Mesothelial cell of epicardium (in vitro differentiated cells): ENCODE measurements at regions not wholly inside any gene's neighbourhood (a gene's known extent, or its start where the extent isn't known, plus 50 kb on each side); places are given as distances from the start of the nearest gene placed in this dataset.

Experiments used
- DNase-seq, 2 experiments: peaks; one replicate each; pipeline ENCODE4 v3.0.0; 2021; ENCODE audit warnings: low spot score in 2 of 2; ENCODE audit not compliant: unreplicated experiment in 2 of 2
- H3K27ac Mint-ChIP-seq: 2 replicates; pipeline ENCODE4 v1.8.0; 2021; ENCODE audit warnings: mixed read lengths
- H3K27me3 Mint-ChIP-seq: 2 replicates; pipeline ENCODE4 v1.8.0; 2021; ENCODE audit warnings: low read depth, mixed read lengths
- H3K36me3 Mint-ChIP-seq: 2 replicates; pipeline ENCODE4 v1.8.0; 2021; ENCODE audit warnings: mixed read lengths
- H3K4me1 Mint-ChIP-seq: 2 replicates; pipeline ENCODE4 v1.8.0; 2021; ENCODE audit warnings: mixed read lengths
- H3K4me3 Mint-ChIP-seq: 2 replicates; pipeline ENCODE4 v1.8.0; 2021; ENCODE audit warnings: mild to moderate bottlenecking, moderate library complexity, mixed read lengths
- H3K9me3 Mint-ChIP-seq: 2 replicates; pipeline ENCODE4 v1.8.0; 2021; ENCODE audit warnings: mixed read lengths
- CTCF ChIP-seq: fragments of 200-600 bp; sonication (generic); IDR thresholded peaks from one replicate; pipeline ENCODE4 v1.5.0; 2021; ENCODE audit warnings: antibody characterized with exemption; ENCODE audit not compliant: unreplicated experiment

DNA sequence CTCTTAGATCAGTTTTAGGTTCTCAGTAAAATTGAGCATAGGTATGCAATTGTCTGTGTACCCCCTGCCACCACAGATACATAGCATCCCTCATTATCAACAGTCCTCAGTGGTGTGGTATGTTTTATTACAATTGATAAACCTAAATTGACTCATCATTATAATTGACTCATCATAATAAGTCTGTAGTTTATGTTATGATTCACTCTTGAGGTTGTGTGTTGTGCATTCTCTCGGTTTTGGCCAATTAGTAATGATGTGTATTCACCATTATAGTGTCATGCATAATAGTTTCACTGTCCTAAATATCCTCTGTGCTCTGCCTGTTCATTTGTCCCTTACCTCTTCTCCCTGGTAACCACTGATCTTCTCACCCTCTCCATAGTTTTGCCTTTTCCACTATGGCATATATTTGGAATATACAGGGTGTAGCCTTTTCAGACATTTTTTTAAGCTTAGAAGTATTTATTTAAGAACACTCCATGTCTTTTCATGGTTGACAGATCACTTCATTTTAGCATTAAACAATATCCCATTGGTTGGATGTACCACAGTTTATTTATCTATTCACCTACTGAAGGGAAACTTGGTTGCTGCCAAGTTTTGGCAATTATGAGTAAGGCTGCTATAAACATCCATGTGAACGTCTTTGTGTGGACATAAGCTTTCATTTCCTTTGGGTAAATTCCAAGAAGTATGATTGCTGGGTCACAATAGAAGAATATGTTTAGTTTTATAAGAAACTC is 1620.6 kb upstream of the MIR17HG start:
- DNase-seq, result no peak
- no peaks in the 10 kb centered on the region for H3K27me3 Mint-ChIP-seq
- H3K27ac Mint-ChIP-seq, result no peak overlapping the region
- no peak for TF ChIP-seq CTCF
- H3K4me3 Mint-ChIP-seq, result no peak overlapping the region
- H3K4me1 Mint-ChIP-seq, result no peaks in the 10 kb centered on the region
- peaks cover 18% of the 10 kb centered on the region for H3K9me3 Mint-ChIP-seq
- H3K36me3 Mint-ChIP-seq, result no peaks in the 10 kb centered on the region

- Mint-ChIP-seq H3K27me3 (peaks cover 3% of the 10 kb centered on the region), H3K27ac (peak overlapping the region; percentile 37), H3K9me3 (peaks cover 15% of the 10 kb centered on the region), H3K36me3 (no peaks in the 10 kb centered on the region), H3K4me3 (no peak overlapping the region), H3K4me1 (peaks cover 22% of the 10 kb centered on the region)
- no peak for TF ChIP-seq CTCF
- DNase-seq, result no peak
Observed at GRCh38 chr13:89733829-89734228, 1613.7 kb upstream of the MIR17HG start.

DNA sequence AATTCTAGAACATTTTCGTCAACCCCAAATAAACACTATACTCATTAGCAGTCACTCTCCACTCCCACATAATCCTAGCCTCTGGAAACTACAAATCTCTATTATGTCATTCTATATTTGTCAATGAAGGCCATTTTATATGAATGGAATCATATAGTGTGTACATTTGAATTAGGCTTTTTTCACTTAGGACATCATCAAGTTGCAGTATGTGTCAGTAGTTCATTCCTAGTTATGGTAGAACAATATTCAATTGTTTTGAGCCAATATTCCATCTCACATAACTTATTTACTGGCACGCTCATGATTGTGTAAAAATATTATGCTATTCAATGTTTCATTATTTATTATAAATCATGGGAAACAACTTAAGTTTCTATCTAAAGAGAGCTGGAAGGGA is 1610.4 kb upstream of the MIR17HG start:
- no peak for TF ChIP-seq CTCF
- Mint-ChIP-seq H3K36me3 (no peaks in the 10 kb centered on the region), H3K27ac (no peak overlapping the region), H3K4me1 (peaks cover 22% of the 10 kb centered on the region), H3K4me3 (no peak overlapping the region), H3K9me3 (peaks cover 15% of the 10 kb centered on the region), H3K27me3 (peaks cover 3% of the 10 kb centered on the region)
- no peak for DNase-seq

DNA sequence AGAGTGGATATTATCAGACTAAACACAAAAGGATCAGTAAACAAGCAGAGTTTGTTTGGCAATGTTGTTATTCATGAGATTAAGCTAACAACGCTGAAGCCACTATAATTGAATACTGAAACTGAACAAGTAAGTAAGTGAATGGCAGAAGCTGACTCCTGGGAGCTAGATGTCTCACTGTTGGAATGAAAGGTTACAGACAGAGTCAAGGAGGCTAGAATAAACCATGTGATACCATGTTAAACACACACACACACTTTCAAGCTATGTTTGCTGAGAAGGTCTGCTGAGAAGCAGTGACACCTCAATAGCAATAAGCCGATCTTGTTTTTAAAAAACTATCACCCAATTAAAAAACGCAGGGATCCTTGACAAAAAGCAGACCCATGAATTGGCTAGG is 1609.4 kb upstream of the MIR17HG start:
- no peaks in the 10 kb centered on the region for H3K36me3 Mint-ChIP-seq
- TF ChIP-seq CTCF, result no peak
- H3K27ac Mint-ChIP-seq, result peak overlapping the region; percentile 54
- peaks cover 12% of the 10 kb centered on the region for H3K9me3 Mint-ChIP-seq
- H3K27me3 Mint-ChIP-seq, result peaks cover 3% of the 10 kb centered on the region
- no peak for DNase-seq
- peaks cover 22% of the 10 kb centered on the region for H3K4me1 Mint-ChIP-seq
- H3K4me3 Mint-ChIP-seq, result no peak overlapping the region

GRCh38 chr13:89740994-89741685 is 1606.3 kb upstream of the MIR17HG start:
- Mint-ChIP-seq H3K27ac (no peak overlapping the region), H3K36me3 (no peaks in the 10 kb centered on the region), H3K9me3 (no peaks in the 10 kb centered on the region), H3K4me3 (no peak overlapping the region), H3K4me1 (peaks cover 10% of the 10 kb centered on the region), H3K27me3 (peaks cover 3% of the 10 kb centered on the region)
- TF ChIP-seq CTCF, result no peak
- DNase-seq, result no peak
